ENCODE measurements at regions not wholly inside any gene's neighbourhood (a gene's known extent, or its start where the extent isn't known, plus 50 kb on each side); places are given as distances from the start of the nearest gene placed in this dataset.

DNA sequence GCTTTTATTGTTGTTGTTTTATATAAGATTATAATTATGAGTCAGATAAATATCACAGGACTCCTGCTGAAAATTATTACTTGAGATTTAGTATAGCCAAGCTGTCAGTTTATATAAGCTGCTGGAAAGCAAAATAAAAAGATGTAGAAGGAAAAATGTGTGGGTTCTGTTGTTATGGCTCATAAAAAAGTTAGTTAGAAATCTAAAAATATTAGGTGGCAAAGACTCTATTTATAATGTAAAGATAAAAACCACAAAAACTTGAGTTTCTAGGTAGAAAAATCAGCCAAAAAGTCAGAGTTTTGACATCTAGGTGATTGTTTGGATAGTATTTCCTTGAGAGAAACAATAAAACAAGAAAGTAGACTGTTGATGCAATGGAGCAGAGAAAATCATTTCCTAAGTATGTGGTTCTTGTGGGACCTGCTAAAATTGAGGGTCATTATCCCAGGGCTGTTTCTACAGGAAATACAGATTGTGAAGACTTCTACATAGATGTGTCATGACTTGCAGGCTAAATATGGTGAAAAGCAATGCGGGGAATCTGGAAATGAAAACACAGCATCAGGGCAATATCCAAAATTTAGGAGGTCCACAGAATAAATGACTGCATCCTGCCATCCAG lies 1109.6 kb upstream of the CADM2 start:
- H3K4me3 ChIP-seq (ENCODE audit: low read depth, low read length): no peak overlapping the region
- DNase-seq (ENCODE audit: low read depth): no peak
- TF ChIP-seq, protein P1, sequence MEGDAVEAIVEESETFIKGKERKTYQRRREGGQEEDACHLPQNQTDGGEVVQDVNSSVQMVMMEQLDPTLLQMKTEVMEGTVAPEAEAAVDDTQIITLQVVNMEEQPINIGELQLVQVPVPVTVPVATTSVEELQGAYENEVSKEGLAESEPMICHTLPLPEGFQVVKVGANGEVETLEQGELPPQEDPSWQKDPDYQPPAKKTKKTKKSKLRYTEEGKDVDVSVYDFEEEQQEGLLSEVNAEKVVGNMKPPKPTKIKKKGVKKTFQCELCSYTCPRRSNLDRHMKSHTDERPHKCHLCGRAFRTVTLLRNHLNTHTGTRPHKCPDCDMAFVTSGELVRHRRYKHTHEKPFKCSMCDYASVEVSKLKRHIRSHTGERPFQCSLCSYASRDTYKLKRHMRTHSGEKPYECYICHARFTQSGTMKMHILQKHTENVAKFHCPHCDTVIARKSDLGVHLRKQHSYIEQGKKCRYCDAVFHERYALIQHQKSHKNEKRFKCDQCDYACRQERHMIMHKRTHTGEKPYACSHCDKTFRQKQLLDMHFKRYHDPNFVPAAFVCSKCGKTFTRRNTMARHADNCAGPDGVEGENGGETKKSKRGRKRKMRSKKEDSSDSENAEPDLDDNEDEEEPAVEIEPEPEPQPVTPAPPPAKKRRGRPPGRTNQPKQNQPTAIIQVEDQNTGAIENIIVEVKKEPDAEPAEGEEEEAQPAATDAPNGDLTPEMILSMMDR (IDR thresholded peaks at IDR 0.05; ENCODE audit: insufficient read depth, low read length): no peak

DNA sequence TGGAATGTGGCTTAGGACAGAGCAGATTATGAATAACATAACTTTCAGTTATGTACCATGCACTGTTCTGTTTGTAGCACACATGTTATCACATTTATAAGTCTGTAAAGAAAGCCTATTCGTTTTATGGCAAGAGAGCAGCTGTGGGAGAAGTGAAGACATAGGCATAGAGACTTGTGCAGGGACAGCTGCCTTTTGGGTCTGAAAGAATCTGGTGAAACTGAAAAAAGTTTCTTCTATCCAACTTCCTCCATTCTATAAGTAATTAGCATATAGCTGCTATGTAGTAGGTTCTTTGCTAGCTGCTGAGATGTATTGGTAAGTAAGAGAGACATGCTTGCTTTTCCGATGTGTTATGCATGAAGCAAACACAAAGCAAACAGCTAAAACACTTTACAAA lies 1095.4 kb upstream of the CADM2 start:
- DNase-seq (ENCODE audit: low read depth): no peak
- TF ChIP-seq, protein P1 (IDR thresholded peaks at IDR 0.05; ENCODE audit: insufficient read depth, low read length): no peak
- H3K4me3 ChIP-seq (ENCODE audit: low read depth, low read length): no peak overlapping the region

DNA sequence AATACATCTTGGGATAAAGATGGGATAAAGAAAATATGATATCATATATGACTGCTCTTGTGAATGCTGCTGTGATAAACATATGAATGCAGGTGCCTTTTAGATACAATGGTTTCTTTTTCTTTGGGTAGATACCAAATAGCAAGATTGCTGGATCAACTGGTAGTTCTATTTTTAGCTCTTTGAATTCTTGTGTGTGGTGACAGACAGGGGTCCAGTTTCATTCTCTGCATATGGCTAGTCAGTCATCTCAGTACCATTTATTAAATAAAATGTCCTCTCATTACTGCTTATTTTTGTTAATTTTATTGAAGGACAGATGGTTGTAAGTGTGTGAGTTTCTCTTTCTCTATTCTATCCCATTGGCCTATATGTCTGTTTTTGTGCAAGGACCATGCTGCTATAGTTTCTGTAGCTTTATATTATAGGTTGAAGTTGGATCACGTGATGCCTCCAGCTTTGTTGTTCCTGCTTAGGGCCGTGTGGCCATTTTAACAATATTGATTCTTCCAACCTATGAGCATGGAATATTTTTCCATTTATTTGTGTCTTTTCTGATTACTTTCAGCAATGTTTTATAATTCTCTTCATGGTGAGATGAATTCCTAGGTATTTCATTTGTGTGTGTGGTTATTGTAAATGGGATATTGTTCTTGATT lies 1089.8 kb upstream of the CADM2 start:
- no peak overlapping the region for H3K4me3 ChIP-seq (ENCODE audit: low read depth, low read length)
- TF ChIP-seq, protein P1 (IDR thresholded peaks at IDR 0.05; ENCODE audit: insufficient read depth, low read length): no peak

DNA sequence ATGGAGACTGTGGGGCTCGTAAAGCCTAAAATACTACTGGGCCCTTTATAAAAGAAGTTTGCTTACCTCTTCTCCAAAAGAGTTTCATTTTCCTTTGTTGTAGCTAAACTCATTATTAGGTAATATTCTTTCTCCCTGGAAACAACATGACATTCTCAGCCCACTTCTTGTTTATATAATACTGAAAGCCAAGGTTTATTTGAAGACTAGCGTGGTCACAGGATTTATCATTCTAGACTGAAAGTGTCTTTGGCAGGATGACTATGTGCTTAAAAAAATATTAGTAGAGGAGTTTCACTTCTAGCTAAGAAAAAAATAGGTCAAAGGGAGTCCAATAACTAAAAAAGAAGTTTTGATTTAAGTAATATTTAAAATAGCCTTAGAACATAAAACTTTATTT lies 1085.2 kb upstream of the CADM2 start:
- TF ChIP-seq, protein P1 (IDR thresholded peaks at IDR 0.05; ENCODE audit: insufficient read depth, low read length): no peak
- no peak for DNase-seq (ENCODE audit: low read depth)
- H3K4me3 ChIP-seq (ENCODE audit: low read depth, low read length): no peak overlapping the region

More for the DNA sequence above, 1089.8 kb upstream of the CADM2 start:
- DNase-seq (ENCODE audit: low read depth): no peak

DNA sequence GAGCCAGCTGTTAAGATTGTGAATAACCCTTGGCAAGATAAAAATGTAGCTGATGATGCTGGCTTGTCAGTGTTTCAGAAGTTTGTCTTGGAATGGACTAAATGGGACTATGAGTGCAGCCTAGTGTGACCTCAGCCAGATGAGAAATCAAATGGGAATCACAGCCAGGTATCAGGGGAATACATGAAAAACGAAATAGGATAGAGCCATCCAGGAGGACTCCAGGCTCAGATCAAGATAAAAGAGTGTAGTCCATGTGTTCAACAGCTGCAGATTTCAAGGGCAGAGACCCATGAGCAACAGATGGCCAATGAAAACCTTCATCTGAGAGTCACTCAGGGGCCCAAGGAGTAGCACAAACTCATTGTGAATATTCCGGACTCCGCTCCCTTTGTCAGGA lies 1080.9 kb upstream of the CADM2 start:
- no peak overlapping the region for H3K4me3 ChIP-seq (ENCODE audit: low read depth, low read length)
- TF ChIP-seq, protein P1 (IDR thresholded peaks at IDR 0.05; ENCODE audit: insufficient read depth, low read length): no peak
- DNase-seq (ENCODE audit: low read depth): no peak

DNA sequence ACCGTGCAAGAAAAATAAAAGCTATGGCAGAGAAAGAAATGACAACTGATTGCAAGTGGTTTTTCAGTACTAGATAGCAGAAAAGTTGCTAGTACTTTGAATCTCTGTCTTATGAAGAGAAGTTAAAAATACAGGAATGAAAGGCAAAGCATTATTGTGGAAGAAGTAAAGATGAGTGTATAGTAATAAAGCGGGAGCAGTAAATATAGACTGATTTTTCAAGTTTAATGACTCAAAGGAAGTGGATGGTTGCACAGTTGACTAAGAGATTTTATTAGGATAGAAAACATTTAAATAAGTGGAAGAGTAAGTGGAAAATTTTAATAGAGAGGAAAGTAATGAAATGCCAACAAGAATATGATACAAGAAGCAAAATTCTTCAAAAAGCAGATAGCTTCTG lies 1076.1 kb upstream of the CADM2 start:
- no peak for DNase-seq (ENCODE audit: low read depth)
- H3K4me3 ChIP-seq (ENCODE audit: low read depth, low read length): no peak overlapping the region
- TF ChIP-seq, protein P1 (IDR thresholded peaks at IDR 0.05; ENCODE audit: insufficient read depth, low read length): no peak

All from fibroblast of the aortic adventitia (primary cell).